Fibroblast of lung (primary cell): ENCODE measurements at regions not wholly inside any gene's neighbourhood (a gene's known extent, or its start where the extent isn't known, plus 50 kb on each side); places are given as distances from the start of the nearest gene placed in this dataset.

Experiments
- EZH2 ChIP-seq: IDR thresholded peaks from 2 replicates; pipeline ENCODE4 v1.5.1; 2012; ENCODE audit warnings: low read length, control low read depth, mild to moderate bottlenecking; ENCODE audit errors: missing control alignments
- TF ChIP-seq, protein P1 (sequence below), 2 donors: IDR thresholded peaks in 1 of 2; conservative IDR thresholded peaks in 1 of 2; 1 replicate in 1 of 2; 2 replicates in 1 of 2; pipeline ENCODE4 v1.5.1; 2011 to 2012; ENCODE audit warnings: low read length in 2 of 2, control low read depth in 1 of 2, inconsistent platforms in 1 of 2, low read depth in 1 of 2, mild to moderate bottlenecking in 1 of 2

DNA sequence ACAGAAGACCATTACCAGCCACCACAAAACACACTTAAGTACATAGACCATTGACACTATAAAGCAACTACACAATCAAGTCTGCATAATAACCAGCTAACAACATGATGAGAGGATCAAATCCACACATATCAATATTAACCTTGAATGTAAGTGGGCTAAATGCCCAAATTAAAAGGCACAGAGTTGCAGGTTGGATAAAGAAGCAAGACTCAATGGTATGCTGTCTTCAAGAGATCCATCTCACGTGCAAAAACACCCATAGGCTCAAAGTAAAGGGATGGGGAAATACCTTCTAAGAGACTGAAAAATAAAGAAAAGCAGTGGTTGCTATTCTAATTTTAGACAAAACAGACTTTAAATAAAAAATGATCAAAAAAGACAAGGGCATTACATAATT lies 113.6 kb upstream of the CD180 start:
- TF ChIP-seq, protein P1, sequence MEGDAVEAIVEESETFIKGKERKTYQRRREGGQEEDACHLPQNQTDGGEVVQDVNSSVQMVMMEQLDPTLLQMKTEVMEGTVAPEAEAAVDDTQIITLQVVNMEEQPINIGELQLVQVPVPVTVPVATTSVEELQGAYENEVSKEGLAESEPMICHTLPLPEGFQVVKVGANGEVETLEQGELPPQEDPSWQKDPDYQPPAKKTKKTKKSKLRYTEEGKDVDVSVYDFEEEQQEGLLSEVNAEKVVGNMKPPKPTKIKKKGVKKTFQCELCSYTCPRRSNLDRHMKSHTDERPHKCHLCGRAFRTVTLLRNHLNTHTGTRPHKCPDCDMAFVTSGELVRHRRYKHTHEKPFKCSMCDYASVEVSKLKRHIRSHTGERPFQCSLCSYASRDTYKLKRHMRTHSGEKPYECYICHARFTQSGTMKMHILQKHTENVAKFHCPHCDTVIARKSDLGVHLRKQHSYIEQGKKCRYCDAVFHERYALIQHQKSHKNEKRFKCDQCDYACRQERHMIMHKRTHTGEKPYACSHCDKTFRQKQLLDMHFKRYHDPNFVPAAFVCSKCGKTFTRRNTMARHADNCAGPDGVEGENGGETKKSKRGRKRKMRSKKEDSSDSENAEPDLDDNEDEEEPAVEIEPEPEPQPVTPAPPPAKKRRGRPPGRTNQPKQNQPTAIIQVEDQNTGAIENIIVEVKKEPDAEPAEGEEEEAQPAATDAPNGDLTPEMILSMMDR (conservative IDR thresholded peaks at IDR 0.05 in 1 of 2, IDR thresholded peaks at IDR 0.05 in 1 of 2; ENCODE audit: low read depth in 1 of 2, low read length in 2 of 2) = no peak
- no peak for TF ChIP-seq EZH2
